WTC11 (cell line): ENCODE measurements at regions not wholly inside any gene's neighbourhood (a gene's known extent, or its start where the extent isn't known, plus 50 kb on each side); places are given as distances from the start of the nearest gene placed in this dataset.

ENCODE experiments used
- ATAC-seq: fragments of 200-7000 bp; cut with Tn5 transposase; 2 replicates; pipeline ENCODE4 v1.10.0; 2021; ENCODE audit warnings: mild to moderate bottlenecking, moderate library complexity
- CTCF ChIA-PET: fragments of 300-600 bp; sonication (Branson Sonifier 250); formaldehyde crosslinking; loops from one replicate; lab custom pipeline; 2021; ENCODE audit warnings: antibody characterized with exemption; lab: Charles Lee
- POLR2A ChIA-PET: fragments of 350-600 bp; sonication (Branson Sonifier 250); formaldehyde crosslinking; loops from one replicate; lab custom pipeline; 2021; ENCODE audit warnings: antibody characterized with exemption; lab: Charles Lee
- DNase-seq: peaks from one replicate; pipeline ENCODE4 v3.0.0; 2021; ENCODE audit warnings: low spot score
- H3K27ac Mint-ChIP-seq: 2 replicates; pipeline ENCODE4 v1.8.0; 2021; ENCODE audit warnings: mixed read lengths
- H3K27me3 Mint-ChIP-seq: 2 replicates; pipeline ENCODE4 v1.8.0; 2021; ENCODE audit warnings: low read depth, mild to moderate bottlenecking, moderate library complexity, mixed read lengths
- H3K36me3 Mint-ChIP-seq: 2 replicates; pipeline ENCODE4 v1.8.0; 2021; ENCODE audit warnings: mixed read lengths
- H3K4me1 Mint-ChIP-seq: 2 replicates; pipeline ENCODE4 v1.8.0; 2022; ENCODE audit warnings: mixed read lengths
- H3K4me3 Mint-ChIP-seq: 2 replicates; pipeline ENCODE4 v1.8.0; 2021; ENCODE audit warnings: mild to moderate bottlenecking, moderate library complexity, mixed read lengths
- H3K9me3 Mint-ChIP-seq: 2 replicates; pipeline ENCODE4 v1.8.0; 2021; ENCODE audit warnings: mixed read lengths
- CBFB ChIP-seq: sonication (generic); formaldehyde crosslinking; IDR thresholded peaks from 2 replicates; pipeline ENCODE4 v1.8.1; 2022; ENCODE audit warnings: mild to moderate bottlenecking, low read depth, missing genetic modification reagents
- ETV6 ChIP-seq: sonication (generic); formaldehyde crosslinking; IDR thresholded peaks from 2 replicates; pipeline ENCODE4 v1.8.1; 2022; ENCODE audit warnings: mild to moderate bottlenecking, missing genetic modification reagents
- GRHL2 ChIP-seq: fragments of 250-450 bp; sonication (Bioruptor Pico); IDR thresholded peaks from 2 replicates; pipeline ENCODE4 v1.8.0; 2022; ENCODE audit warnings: mild to moderate bottlenecking, moderate library complexity; ENCODE audit not compliant: insufficient replicate concordance, severe bottlenecking
- HMGA2 ChIP-seq: fragments of 250-450 bp; sonication (Bioruptor Pico); IDR thresholded peaks from 2 replicates; pipeline ENCODE4 v1.4.0; 2021; ENCODE audit warnings: mild to moderate bottlenecking, moderate library complexity
- IRF2 ChIP-seq: sonication (generic); formaldehyde crosslinking; IDR thresholded peaks from 2 replicates; pipeline ENCODE4 v1.8.0; 2022; ENCODE audit warnings: low read depth, missing genetic modification reagents, borderline replicate concordance
- NR2C2 ChIP-seq: sonication (generic); formaldehyde crosslinking; IDR thresholded peaks from 2 replicates; pipeline ENCODE4 v1.8.0; 2022; ENCODE audit warnings: mild to moderate bottlenecking, missing genetic modification reagents
- OVOL2 ChIP-seq: fragments of 250-450 bp; sonication (Bioruptor Pico); IDR thresholded peaks from 2 replicates; pipeline ENCODE4 v1.9.0; 2021; ENCODE audit warnings: mild to moderate bottlenecking, borderline replicate concordance
- SMAD4 ChIP-seq: sonication (generic); formaldehyde crosslinking; IDR thresholded peaks from 2 replicates; pipeline ENCODE4 v1.8.0; 2022; ENCODE audit warnings: mild to moderate bottlenecking, missing genetic modification reagents
- ZNF425 ChIP-seq: fragments of 250-450 bp; sonication (Bioruptor Pico); conservative IDR thresholded peaks from 2 replicates; pipeline ENCODE4 v1.9.0; 2021; ENCODE audit warnings: mild to moderate bottlenecking
- TF ChIP-seq, protein P1 (sequence below): sonication (generic); formaldehyde crosslinking; IDR thresholded peaks from 2 replicates; pipeline ENCODE4 v1.8.0; 2023; ENCODE audit warnings: mild to moderate bottlenecking, missing genetic modification reagents
- TF ChIP-seq, protein P2 (sequence below): sonication (generic); formaldehyde crosslinking; conservative IDR thresholded peaks from 2 replicates; pipeline ENCODE4 v1.8.1; 2023; ENCODE audit warnings: mild to moderate bottlenecking, low read depth, missing genetic modification reagents, moderate library complexity
- TF ChIP-seq, protein P3 (sequence below): sonication (generic); formaldehyde crosslinking; IDR thresholded peaks from 2 replicates; pipeline ENCODE4 v1.8.1; 2023; ENCODE audit warnings: mild to moderate bottlenecking, missing genetic modification reagents, moderate library complexity
- TF ChIP-seq, protein P4 (sequence below): sonication (generic); formaldehyde crosslinking; IDR thresholded peaks from 2 replicates; pipeline ENCODE4 v1.8.0; 2022; ENCODE audit warnings: mild to moderate bottlenecking, missing genetic modification reagents
- TF ChIP-seq, protein P5 (sequence below): sonication (generic); formaldehyde crosslinking; IDR thresholded peaks from 2 replicates; pipeline ENCODE4 v1.8.0; 2022; ENCODE audit warnings: mild to moderate bottlenecking, missing genetic modification reagents

GRCh38 chr2:104794441-104794840 is 59.5 kb upstream of the POU3F3 start:
- ChIA-PET POLR2A (interaction anchor here (0.7 kb wide), 1 partner anchor 12 kb away, joined by 3 read pairs; no protein-coding TSS in a partner anchor), CTCF (interaction anchor here (1.0 to 1.2 kb wide), 2 partner anchors 9 to 55 kb away, joined by 3 read pairs; no protein-coding TSS in a partner anchor)
- Mint-ChIP-seq H3K4me1 (peaks cover 44% of the 10 kb centered on the region), H3K4me3 (no peak overlapping the region), H3K27ac (no peak overlapping the region), H3K9me3 (no peaks in the 10 kb centered on the region), H3K36me3 (no peaks in the 10 kb centered on the region), H3K27me3 (peaks cover 16% of the 10 kb centered on the region)
- DNase-seq (no peak), ATAC-seq (no peak)
- no peak for TF ChIP-seq CBFB
- TF ChIP-seq, protein P1, sequence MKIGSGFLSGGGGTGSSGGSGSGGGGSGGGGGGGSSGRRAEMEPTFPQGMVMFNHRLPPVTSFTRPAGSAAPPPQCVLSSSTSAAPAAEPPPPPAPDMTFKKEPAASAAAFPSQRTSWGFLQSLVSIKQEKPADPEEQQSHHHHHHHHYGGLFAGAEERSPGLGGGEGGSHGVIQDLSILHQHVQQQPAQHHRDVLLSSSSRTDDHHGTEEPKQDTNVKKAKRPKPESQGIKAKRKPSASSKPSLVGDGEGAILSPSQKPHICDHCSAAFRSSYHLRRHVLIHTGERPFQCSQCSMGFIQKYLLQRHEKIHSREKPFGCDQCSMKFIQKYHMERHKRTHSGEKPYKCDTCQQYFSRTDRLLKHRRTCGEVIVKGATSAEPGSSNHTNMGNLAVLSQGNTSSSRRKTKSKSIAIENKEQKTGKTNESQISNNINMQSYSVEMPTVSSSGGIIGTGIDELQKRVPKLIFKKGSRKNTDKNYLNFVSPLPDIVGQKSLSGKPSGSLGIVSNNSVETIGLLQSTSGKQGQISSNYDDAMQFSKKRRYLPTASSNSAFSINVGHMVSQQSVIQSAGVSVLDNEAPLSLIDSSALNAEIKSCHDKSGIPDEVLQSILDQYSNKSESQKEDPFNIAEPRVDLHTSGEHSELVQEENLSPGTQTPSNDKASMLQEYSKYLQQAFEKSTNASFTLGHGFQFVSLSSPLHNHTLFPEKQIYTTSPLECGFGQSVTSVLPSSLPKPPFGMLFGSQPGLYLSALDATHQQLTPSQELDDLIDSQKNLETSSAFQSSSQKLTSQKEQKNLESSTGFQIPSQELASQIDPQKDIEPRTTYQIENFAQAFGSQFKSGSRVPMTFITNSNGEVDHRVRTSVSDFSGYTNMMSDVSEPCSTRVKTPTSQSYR (CRISPR knock-in tag): no peak
- TF ChIP-seq IRF2: no peak
- TF ChIP-seq HMGA2 (CRISPR knock-in tag): no peak
- TF ChIP-seq, protein P2, sequence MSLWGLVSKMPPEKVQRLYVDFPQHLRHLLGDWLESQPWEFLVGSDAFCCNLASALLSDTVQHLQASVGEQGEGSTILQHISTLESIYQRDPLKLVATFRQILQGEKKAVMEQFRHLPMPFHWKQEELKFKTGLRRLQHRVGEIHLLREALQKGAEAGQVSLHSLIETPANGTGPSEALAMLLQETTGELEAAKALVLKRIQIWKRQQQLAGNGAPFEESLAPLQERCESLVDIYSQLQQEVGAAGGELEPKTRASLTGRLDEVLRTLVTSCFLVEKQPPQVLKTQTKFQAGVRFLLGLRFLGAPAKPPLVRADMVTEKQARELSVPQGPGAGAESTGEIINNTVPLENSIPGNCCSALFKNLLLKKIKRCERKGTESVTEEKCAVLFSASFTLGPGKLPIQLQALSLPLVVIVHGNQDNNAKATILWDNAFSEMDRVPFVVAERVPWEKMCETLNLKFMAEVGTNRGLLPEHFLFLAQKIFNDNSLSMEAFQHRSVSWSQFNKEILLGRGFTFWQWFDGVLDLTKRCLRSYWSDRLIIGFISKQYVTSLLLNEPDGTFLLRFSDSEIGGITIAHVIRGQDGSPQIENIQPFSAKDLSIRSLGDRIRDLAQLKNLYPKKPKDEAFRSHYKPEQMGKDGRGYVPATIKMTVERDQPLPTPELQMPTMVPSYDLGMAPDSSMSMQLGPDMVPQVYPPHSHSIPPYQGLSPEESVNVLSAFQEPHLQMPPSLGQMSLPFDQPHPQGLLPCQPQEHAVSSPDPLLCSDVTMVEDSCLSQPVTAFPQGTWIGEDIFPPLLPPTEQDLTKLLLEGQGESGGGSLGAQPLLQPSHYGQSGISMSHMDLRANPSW (CRISPR knock-in tag): no peak
- TF ChIP-seq, protein P3, sequence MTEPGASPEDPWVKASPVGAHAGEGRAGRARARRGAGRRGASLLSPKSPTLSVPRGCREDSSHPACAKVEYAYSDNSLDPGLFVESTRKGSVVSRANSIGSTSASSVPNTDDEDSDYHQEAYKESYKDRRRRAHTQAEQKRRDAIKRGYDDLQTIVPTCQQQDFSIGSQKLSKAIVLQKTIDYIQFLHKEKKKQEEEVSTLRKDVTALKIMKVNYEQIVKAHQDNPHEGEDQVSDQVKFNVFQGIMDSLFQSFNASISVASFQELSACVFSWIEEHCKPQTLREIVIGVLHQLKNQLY (CRISPR knock-in tag): no peak
- no peak for TF ChIP-seq GRHL2 (CRISPR knock-in tag)
- TF ChIP-seq OVOL2 (CRISPR knock-in tag): no peak
- TF ChIP-seq ETV6 (CRISPR knock-in tag): no peak
- TF ChIP-seq ZNF425 (CRISPR knock-in tag): no peak
- TF ChIP-seq, protein P4, sequence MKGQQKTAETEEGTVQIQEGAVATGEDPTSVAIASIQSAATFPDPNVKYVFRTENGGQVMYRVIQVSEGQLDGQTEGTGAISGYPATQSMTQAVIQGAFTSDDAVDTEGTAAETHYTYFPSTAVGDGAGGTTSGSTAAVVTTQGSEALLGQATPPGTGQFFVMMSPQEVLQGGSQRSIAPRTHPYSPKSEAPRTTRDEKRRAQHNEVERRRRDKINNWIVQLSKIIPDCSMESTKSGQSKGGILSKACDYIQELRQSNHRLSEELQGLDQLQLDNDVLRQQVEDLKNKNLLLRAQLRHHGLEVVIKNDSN (CRISPR knock-in tag): no peak
- TF ChIP-seq, protein P5, sequence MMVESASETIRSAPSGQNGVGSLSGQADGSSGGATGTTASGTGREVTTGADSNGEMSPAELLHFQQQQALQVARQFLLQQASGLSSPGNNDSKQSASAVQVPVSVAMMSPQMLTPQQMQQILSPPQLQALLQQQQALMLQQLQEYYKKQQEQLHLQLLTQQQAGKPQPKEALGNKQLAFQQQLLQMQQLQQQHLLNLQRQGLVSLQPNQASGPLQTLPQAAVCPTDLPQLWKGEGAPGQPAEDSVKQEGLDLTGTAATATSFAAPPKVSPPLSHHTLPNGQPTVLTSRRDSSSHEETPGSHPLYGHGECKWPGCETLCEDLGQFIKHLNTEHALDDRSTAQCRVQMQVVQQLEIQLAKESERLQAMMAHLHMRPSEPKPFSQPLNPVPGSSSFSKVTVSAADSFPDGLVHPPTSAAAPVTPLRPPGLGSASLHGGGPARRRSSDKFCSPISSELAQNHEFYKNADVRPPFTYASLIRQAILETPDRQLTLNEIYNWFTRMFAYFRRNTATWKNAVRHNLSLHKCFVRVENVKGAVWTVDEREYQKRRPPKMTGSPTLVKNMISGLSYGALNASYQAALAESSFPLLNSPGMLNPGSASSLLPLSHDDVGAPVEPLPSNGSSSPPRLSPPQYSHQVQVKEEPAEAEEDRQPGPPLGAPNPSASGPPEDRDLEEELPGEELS (CRISPR knock-in tag): no peak
- TF ChIP-seq NR2C2 (CRISPR knock-in tag): no peak
- no peak for TF ChIP-seq SMAD4 (CRISPR knock-in tag)
